ENCODE measurements at regions not wholly inside any gene's neighbourhood (a gene's known extent, or its start where the extent isn't known, plus 50 kb on each side); places are given as distances from the start of the nearest gene placed in this dataset.

DNA sequence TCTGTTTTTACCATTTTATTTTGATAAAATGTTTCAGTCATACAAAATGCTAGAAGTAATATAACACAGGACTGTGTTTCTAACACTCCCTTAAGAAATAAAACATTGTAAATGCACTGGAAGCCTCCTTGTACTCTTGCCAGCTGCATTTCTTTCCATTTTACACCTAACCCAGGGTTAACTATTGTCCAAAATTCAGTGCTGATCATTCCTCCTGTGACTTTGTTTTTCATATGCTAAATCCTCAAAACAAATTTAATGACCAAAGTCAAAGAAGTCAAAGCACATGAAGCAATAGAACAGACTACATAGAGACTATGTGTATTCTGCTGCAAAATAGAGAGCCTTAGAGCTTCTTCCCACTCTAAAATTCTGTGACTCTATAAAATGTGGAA, 420.3 kb upstream of the PRICKLE1 start:
- H3K27me3 ChIP-seq (ENCODE audit: control insufficient read depth in 2 of 2, insufficient read depth in 2 of 2, low read length in 2 of 2), result no peaks in the 10 kb centered on the region
- H4K20me1 ChIP-seq (replicated peaks; ENCODE audit: control insufficient read depth, extremely low read depth, insufficient read depth, low read length), result no peaks in the 10 kb centered on the region
- dilution Hi-C loops (cut with MboI; ENCODE audit: extremely low pct_ligation_motif_present, low sequenced_read_pairs), result no loop called here
- H3K27ac ChIP-seq (ENCODE audit: insufficient read depth, low read depth, low read length), result no peak overlapping the region
- no peaks in the 10 kb centered on the region for H3K79me2 ChIP-seq (ENCODE audit: control insufficient read depth, insufficient read depth, low read length)
- FAIRE-seq, result no peak
- DNase-seq (ENCODE audit: low read depth, low spot score), result peak; percentile 19
- no peak overlapping the region for H2AFZ ChIP-seq (ENCODE audit: low read depth, low read length)
- H3K9me3 ChIP-seq (replicated peaks; ENCODE audit: control insufficient read depth, insufficient read depth, low read length), result no peaks in the 10 kb centered on the region
- H3K4me3 ChIP-seq (replicated peaks in 1 of 3; ENCODE audit: insufficient read depth in 1 of 3, low read depth in 1 of 3, low read length in 3 of 3), result no peak overlapping the region
- no peak for TF ChIP-seq EZH2 (IDR thresholded peaks at IDR 0.05; ENCODE audit: borderline replicate concordance, low read depth, low read length, severe bottlenecking)
- TF ChIP-seq MAX (IDR thresholded peaks at IDR 0.05; ENCODE audit: insufficient read depth, insufficient read length), result no peak
- TF ChIP-seq POLR2AphosphoS5 (IDR thresholded peaks at IDR 0.05; ENCODE audit: insufficient read depth, low read depth, low read length), result no peak
- TF ChIP-seq POLR2A (IDR thresholded peaks at IDR 0.05; ENCODE audit: low read depth, low read length), result no peak
- no peak for TF ChIP-seq MYC (IDR thresholded peaks at IDR 0.05; ENCODE audit: low read depth, low read length)
- TF ChIP-seq GATA2 (IDR thresholded peaks at IDR 0.05; ENCODE audit: insufficient read depth, insufficient read length, low read depth, low read length), result no peak
- TF ChIP-seq JUN (IDR thresholded peaks at IDR 0.05; ENCODE audit: borderline replicate concordance, insufficient read depth, insufficient read length, low read depth), result no peak
- TF ChIP-seq CTCF (IDR thresholded peaks at IDR 0.05; ENCODE audit: extremely low read depth in 1 of 2, insufficient read depth in 1 of 2, low read depth in 1 of 2, low read length in 2 of 2), result no peak
- TF ChIP-seq FOS (IDR thresholded peaks at IDR 0.05; ENCODE audit: borderline replicate concordance, insufficient read depth, low read length), result no peak
- no TSS peak for BruUV-seq (replicated peaks)
- H3K9me1 ChIP-seq (replicated peaks; ENCODE audit: control insufficient read depth, extremely low read depth, insufficient read depth, low read length), result no peaks in the 10 kb centered on the region
- ChIA-PET CTCF (no interaction called here), POLR2A (no interaction called here)
- no peak overlapping the region for H3K9ac ChIP-seq (replicated peaks; ENCODE audit: extremely low read depth, insufficient read depth, low read length)
- H3K4me1 ChIP-seq (ENCODE audit: control insufficient read depth, extremely low read depth, insufficient read depth, low read length), result peaks cover 8% of the 10 kb centered on the region
- H3K36me3 ChIP-seq (ENCODE audit: control insufficient read depth in 2 of 2, extremely low read depth in 1 of 2, insufficient read depth in 2 of 2, low read length in 2 of 2), result no peaks in the 10 kb centered on the region
- intact Hi-C loops (cut with micrococcal nuclease), result no loop called here
- no peak overlapping the region for H3K4me2 ChIP-seq (ENCODE audit: insufficient read depth, low read length)

Measured in endothelial cell of umbilical vein (primary cell).